ENCODE measurements at regions not wholly inside any gene's neighbourhood (a gene's known extent, or its start where the extent isn't known, plus 50 kb on each side); places are given as distances from the start of the nearest gene placed in this dataset.

- Mint-ChIP-seq H3K4me3 (no peak overlapping the region), H3K9me3 (ENCODE audit: insufficient read depth) (no peaks in the 10 kb centered on the region), H3K27ac (no peak overlapping the region), H3K4me1 (no peaks in the 10 kb centered on the region), H3K27me3 (no peaks in the 10 kb centered on the region)
- ATAC-seq (ENCODE audit: low read depth) (no peak), DNase-seq (no peak)
- H3K9ac ChIP-seq (ENCODE audit: low read length): no peak overlapping the region
- no peaks in the 10 kb centered on the region for H3K9me3 ChIP-seq (ENCODE audit: control extremely low read depth in 1 of 3, control insufficient read depth in 2 of 3, insufficient read depth in 1 of 3, low read length in 2 of 3)
- no peak for TF ChIP-seq EZH2 (IDR thresholded peaks at IDR 0.05; ENCODE audit: borderline replicate concordance, insufficient read depth, low read depth, low read length, poor library complexity, severe bottlenecking)
- no peak for TF ChIP-seq CTCF (IDR thresholded peaks at IDR 0.05)
- intact Hi-C loops (cut with micrococcal nuclease): no loop called here
- POLR2A ChIA-PET: no interaction called here
- no peak overlapping the region for H2AFZ ChIP-seq (ENCODE audit: insufficient read depth, low read depth, low read length, poor library complexity, severe bottlenecking)
- H3K79me2 ChIP-seq (ENCODE audit: control insufficient read depth, insufficient read depth, low read length): no peaks in the 10 kb centered on the region
- CTCF ChIA-PET: no interaction called here
- H3K4me3 ChIP-seq (ENCODE audit: control extremely low read depth in 1 of 5, extremely low read depth in 1 of 5, insufficient read depth in 1 of 5, low read depth in 2 of 5, low read length in 4 of 5): no peak overlapping the region
- H3K4me2 ChIP-seq (replicated peaks; ENCODE audit: low read depth, low read length, poor library complexity, severe bottlenecking): no peak overlapping the region
- H3K27me3 ChIP-seq (replicated peaks in 1 of 4; ENCODE audit: control extremely low read depth in 1 of 4, control insufficient read depth in 3 of 4, insufficient read depth in 4 of 4, low read length in 3 of 4): no peaks in the 10 kb centered on the region
- H3K27ac ChIP-seq (ENCODE audit: low read length in 2 of 2): no peak overlapping the region
- H4K20me1 ChIP-seq (ENCODE audit: control insufficient read depth, insufficient read depth, low read length, poor library complexity, severe bottlenecking): no peaks in the 10 kb centered on the region
- WGBS (ENCODE audit: insufficient coverage): no CpG with 5 or more reads among the region's 4 CpGs
- no peaks in the 10 kb centered on the region for H3K4me1 ChIP-seq (ENCODE audit: control insufficient read depth in 2 of 2, insufficient read depth in 2 of 2, low read length in 2 of 2)
- H3K36me3 ChIP-seq (replicated peaks in 1 of 2; ENCODE audit: control extremely low read depth in 1 of 2, control insufficient read depth in 1 of 2, extremely low read depth in 1 of 2, insufficient read depth in 2 of 2, low read length in 1 of 2): no peaks in the 10 kb centered on the region
Measured at GRCh38 chr2:142316049-142316448, 185.2 kb upstream of the LRP1B start.

- Histone ChIP-seq H3K9ac (ENCODE audit: low read length) (no peak overlapping the region), H3K9me3 (ENCODE audit: control extremely low read depth in 1 of 3, control insufficient read depth in 2 of 3, insufficient read depth in 1 of 3, low read length in 2 of 3) (peaks cover 0 to 4% (median 2%) of the 10 kb centered on the region in 3 donors), H3K36me3 (replicated peaks in 1 of 2; ENCODE audit: control extremely low read depth in 1 of 2, control insufficient read depth in 1 of 2, extremely low read depth in 1 of 2, insufficient read depth in 2 of 2, low read length in 1 of 2) (no peaks in the 10 kb centered on the region), H3K27ac (ENCODE audit: low read length in 2 of 2) (no peak overlapping the region), H3K27me3 (replicated peaks in 1 of 4; ENCODE audit: control extremely low read depth in 1 of 4, control insufficient read depth in 3 of 4, insufficient read depth in 4 of 4, low read length in 3 of 4) (no peaks in the 10 kb centered on the region), H3K4me1 (ENCODE audit: control insufficient read depth in 2 of 2, insufficient read depth in 2 of 2, low read length in 2 of 2) (no peaks in the 10 kb centered on the region), H3K4me3 (ENCODE audit: control extremely low read depth in 1 of 5, extremely low read depth in 1 of 5, insufficient read depth in 1 of 5, low read depth in 2 of 5, low read length in 4 of 5) (no peak overlapping the region), H4K20me1 (ENCODE audit: control insufficient read depth, insufficient read depth, low read length, poor library complexity, severe bottlenecking) (no peaks in the 10 kb centered on the region), H2AFZ (ENCODE audit: insufficient read depth, low read depth, low read length, poor library complexity, severe bottlenecking) (no peak overlapping the region), H3K4me2 (replicated peaks; ENCODE audit: low read depth, low read length, poor library complexity, severe bottlenecking) (no peak overlapping the region), H3K79me2 (ENCODE audit: control insufficient read depth, insufficient read depth, low read length) (no peaks in the 10 kb centered on the region)
- CTCF ChIA-PET: no interaction called here
- H3K4me1 Mint-ChIP-seq: no peaks in the 10 kb centered on the region
- no peak overlapping the region for H3K4me3 Mint-ChIP-seq
- ATAC-seq (ENCODE audit: low read depth): no peak
- TF ChIP-seq CTCF (IDR thresholded peaks at IDR 0.05) (no peak), EZH2 (IDR thresholded peaks at IDR 0.05; ENCODE audit: borderline replicate concordance, insufficient read depth, low read depth, low read length, poor library complexity, severe bottlenecking) (no peak)
- H3K27ac Mint-ChIP-seq: no peak overlapping the region
- POLR2A ChIA-PET: no interaction called here
- intact Hi-C loops (cut with micrococcal nuclease): no loop called here
- no peaks in the 10 kb centered on the region for H3K27me3 Mint-ChIP-seq
- no peak for DNase-seq
- peaks cover 3% of the 10 kb centered on the region for H3K9me3 Mint-ChIP-seq (ENCODE audit: insufficient read depth)
Measured at GRCh38 chr2:142315346-142315745, 184.5 kb upstream of the LRP1B start.

All from B cell (primary cell).